Ramos (cell line): ENCODE measurements at regions not wholly inside any gene's neighbourhood (a gene's known extent, or its start where the extent isn't known, plus 50 kb on each side); places are given as distances from the start of the nearest gene placed in this dataset.
"Not testable (repeated sequence)": the region's sequence is repeated elsewhere in the genome, so short reads cannot be mapped to it uniquely, and the experiment has no call there.

Experiments
- in situ Hi-C: fragments of 300-500 bp; cut with MboI; formaldehyde crosslinking; loops from one replicate; pipeline ENCODE4 v1.14.3; 2022; ENCODE audit warnings: low sequenced_read_pairs; ENCODE audit not compliant: unreplicated experiment

- in situ Hi-C loops, result no loop called here
Measured at GRCh38 chr1:163932901-163933300, 611.1 kb downstream of the NUF2 start.

GRCh38 chr1:163933437-163933836 is 611.7 kb downstream of the NUF2 start:
- in situ Hi-C loops, result no loop called here

GRCh38 chr1:163935738-163936374 is 614.1 kb downstream of the NUF2 start:
- in situ Hi-C loops, result no loop called here

GRCh38 chr1:163959622-163960021 is 599.4 kb upstream of the PBX1 start:
- in situ Hi-C loops, result no loop called here

GRCh38 chr1:163970151-163970550 is 588.8 kb upstream of the PBX1 start:
- in situ Hi-C loops, result no loop called here

- in situ Hi-C loops, result no loop called here
Measured at GRCh38 chr1:163970699-163971098, 588.3 kb upstream of the PBX1 start.

- in situ Hi-C loops, result no loop called here
Measured at GRCh38 chr1:163973586-163973985, 585.4 kb upstream of the PBX1 start.

- in situ Hi-C loops, result no loop called here
Measured at GRCh38 chr1:163974120-163974519, 584.9 kb upstream of the PBX1 start.

- in situ Hi-C loops, result no loop called here
Measured at GRCh38 chr1:163980394-163980793, 578.6 kb upstream of the PBX1 start.

- in situ Hi-C loops, result no loop called here
Measured at GRCh38 chr1:163981500-163982030, 577.4 kb upstream of the PBX1 start.

- in situ Hi-C loops, result no loop called here
Measured at GRCh38 chr1:163983097-163983496, 575.9 kb upstream of the PBX1 start.

- in situ Hi-C loops, result no loop called here
Measured at GRCh38 chr1:163985700-163986099, 573.3 kb upstream of the PBX1 start.

- in situ Hi-C loops, result no loop called here
Measured at GRCh38 chr1:163999131-163999530, 559.9 kb upstream of the PBX1 start.

- in situ Hi-C loops, result not testable (repeated sequence)
Measured at GRCh38 chr1:164006186-164006585, 552.8 kb upstream of the PBX1 start.

- in situ Hi-C loops, result no loop called here
Measured at GRCh38 chr1:164006621-164007020, 552.4 kb upstream of the PBX1 start.

- in situ Hi-C loops, result no loop called here
Measured at GRCh38 chr1:164017239-164017638, 541.7 kb upstream of the PBX1 start.

GRCh38 chr1:164020391-164020790 is 538.6 kb upstream of the PBX1 start:
- in situ Hi-C loops, result no loop called here

- in situ Hi-C loops, result no loop called here
Measured at GRCh38 chr1:164021813-164022212, 537.2 kb upstream of the PBX1 start.

GRCh38 chr1:164033782-164034181 is 525.2 kb upstream of the PBX1 start:
- in situ Hi-C loops, result no loop called here

- in situ Hi-C loops, result no loop called here
Measured at GRCh38 chr1:164040754-164041153, 518.2 kb upstream of the PBX1 start.

GRCh38 chr1:164051782-164052181 is 507.2 kb upstream of the PBX1 start:
- in situ Hi-C loops, result no loop called here

GRCh38 chr1:164054331-164054730 is 504.7 kb upstream of the PBX1 start:
- in situ Hi-C loops, result no loop called here
